ENCODE measurements at regions not wholly inside any gene's neighbourhood (a gene's known extent, or its start where the extent isn't known, plus 50 kb on each side); places are given as distances from the start of the nearest gene placed in this dataset.
A peak's percentile ranks its signal among the peaks of the same experiment; 100 is the strongest.

GRCh38 chr3:22068619-22069018 is 317.6 kb upstream of the ZNF385D start:
- no peak for TF ChIP-seq POLR2AphosphoS5 (IDR thresholded peaks at IDR 0.05)
- no peak for TF ChIP-seq EP300 (IDR thresholded peaks at IDR 0.05)
- TF ChIP-seq, protein P1, sequence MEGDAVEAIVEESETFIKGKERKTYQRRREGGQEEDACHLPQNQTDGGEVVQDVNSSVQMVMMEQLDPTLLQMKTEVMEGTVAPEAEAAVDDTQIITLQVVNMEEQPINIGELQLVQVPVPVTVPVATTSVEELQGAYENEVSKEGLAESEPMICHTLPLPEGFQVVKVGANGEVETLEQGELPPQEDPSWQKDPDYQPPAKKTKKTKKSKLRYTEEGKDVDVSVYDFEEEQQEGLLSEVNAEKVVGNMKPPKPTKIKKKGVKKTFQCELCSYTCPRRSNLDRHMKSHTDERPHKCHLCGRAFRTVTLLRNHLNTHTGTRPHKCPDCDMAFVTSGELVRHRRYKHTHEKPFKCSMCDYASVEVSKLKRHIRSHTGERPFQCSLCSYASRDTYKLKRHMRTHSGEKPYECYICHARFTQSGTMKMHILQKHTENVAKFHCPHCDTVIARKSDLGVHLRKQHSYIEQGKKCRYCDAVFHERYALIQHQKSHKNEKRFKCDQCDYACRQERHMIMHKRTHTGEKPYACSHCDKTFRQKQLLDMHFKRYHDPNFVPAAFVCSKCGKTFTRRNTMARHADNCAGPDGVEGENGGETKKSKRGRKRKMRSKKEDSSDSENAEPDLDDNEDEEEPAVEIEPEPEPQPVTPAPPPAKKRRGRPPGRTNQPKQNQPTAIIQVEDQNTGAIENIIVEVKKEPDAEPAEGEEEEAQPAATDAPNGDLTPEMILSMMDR (IDR thresholded peaks at IDR 0.05): no peak
- TF ChIP-seq POLR2A (IDR thresholded peaks at IDR 0.05): no peak
- no peaks in the 10 kb centered on the region for H3K9me3 ChIP-seq
- no peaks in the 10 kb centered on the region for H3K27me3 ChIP-seq
- WGBS, 2 donors (ENCODE audit: low coverage in 1 of 2): 86% methylated on average over 2 of the region's 2 CpGs
- no peak overlapping the region for H3K27ac ChIP-seq
- no peaks in the 10 kb centered on the region for H3K4me1 ChIP-seq
- no peak for ATAC-seq
- no peak overlapping the region for H3K4me3 ChIP-seq
- H3K36me3 ChIP-seq: no peaks in the 10 kb centered on the region

DNA sequence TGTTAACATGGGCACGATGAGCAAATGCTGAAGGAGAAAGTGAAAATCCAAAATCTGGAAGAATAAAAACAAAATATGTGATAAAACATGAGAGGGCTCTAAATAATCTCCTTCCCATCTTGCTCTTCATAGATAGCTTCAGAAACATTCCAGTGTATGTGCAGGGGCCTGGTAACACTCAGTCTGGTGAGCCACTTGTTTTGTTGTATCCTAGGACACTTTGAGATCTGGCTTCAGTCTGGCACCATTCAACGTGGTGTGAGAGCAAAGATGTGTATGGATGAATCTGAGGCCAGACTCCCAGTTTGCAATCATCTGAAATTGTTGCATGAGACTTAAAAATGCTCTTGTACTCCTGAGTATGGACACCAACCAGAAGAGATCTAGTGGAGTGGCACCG is 337.2 kb upstream of the ZNF385D start:
- Histone ChIP-seq H3K4me3 (no peak overlapping the region), H3K36me3 (no peaks in the 10 kb centered on the region), H3K9me3 (no peaks in the 10 kb centered on the region), H3K27me3 (no peaks in the 10 kb centered on the region), H3K27ac (no peak overlapping the region), H3K4me1 (peaks cover 0 to 5% (median 0%) of the 10 kb centered on the region in 3 donors)
- TF ChIP-seq POLR2AphosphoS5 (IDR thresholded peaks at IDR 0.05): no peak
- TF ChIP-seq, protein P1 (IDR thresholded peaks at IDR 0.05): no peak
- TF ChIP-seq POLR2A (IDR thresholded peaks at IDR 0.05): no peak
- no peak for TF ChIP-seq EP300 (IDR thresholded peaks at IDR 0.05)
- WGBS, 2 donors (ENCODE audit: low coverage in 1 of 2): 36 to 56% methylated on average over 2 to 3 of the region's 3 CpGs
- ATAC-seq: no peak

- WGBS, 2 donors (ENCODE audit: low coverage in 1 of 2): 14 to 28% methylated on average over 3 to 4 of the region's 4 CpGs
- TF ChIP-seq POLR2A (IDR thresholded peaks at IDR 0.05): no peak
- TF ChIP-seq, protein P1 (IDR thresholded peaks at IDR 0.05): peak in 1 of 4 experiments; percentile 40
- Histone ChIP-seq H3K27me3 (no peaks in the 10 kb centered on the region), H3K4me1 (peaks cover 0 to 5% (median 0%) of the 10 kb centered on the region in 3 donors), H3K4me3 (no peak overlapping the region), H3K27ac (no peak overlapping the region), H3K9me3 (no peaks in the 10 kb centered on the region), H3K36me3 (no peaks in the 10 kb centered on the region)
- no peak for ATAC-seq
Observed at GRCh38 chr3:22089284-22089683, 338.3 kb upstream of the ZNF385D start.

DNA sequence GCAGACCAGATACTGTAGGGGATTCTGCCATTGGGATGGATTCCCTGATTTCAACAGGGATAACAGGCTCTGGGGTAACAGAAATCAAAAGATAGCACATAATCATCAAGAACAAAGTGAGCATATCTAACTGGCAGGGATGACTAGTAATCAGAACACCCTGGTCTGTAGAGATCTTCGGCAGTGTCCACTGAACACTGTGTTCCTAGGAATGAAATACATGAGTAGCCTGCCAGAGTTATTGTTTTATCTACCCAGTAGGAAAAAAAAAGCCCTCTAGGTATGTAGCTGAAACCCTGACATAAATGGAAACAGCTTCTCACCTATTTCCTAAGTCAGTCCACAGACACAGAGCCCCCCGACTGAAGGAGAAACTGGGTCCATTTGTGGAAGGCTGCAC is 340.3 kb upstream of the ZNF385D start:
- 85 to 100% methylated on average over 1 to 2 of the region's 2 CpGs for WGBS, 2 donors (ENCODE audit: low coverage in 1 of 2)
- no peak for ATAC-seq
- H3K4me1 ChIP-seq: peaks cover 0 to 5% (median 0%) of the 10 kb centered on the region in 3 donors
- no peak for TF ChIP-seq POLR2AphosphoS5 (IDR thresholded peaks at IDR 0.05)
- no peak for TF ChIP-seq POLR2A (IDR thresholded peaks at IDR 0.05)
- TF ChIP-seq, protein P1 (IDR thresholded peaks at IDR 0.05): no peak
- no peak for TF ChIP-seq EP300 (IDR thresholded peaks at IDR 0.05)
- no peaks in the 10 kb centered on the region for H3K27me3 ChIP-seq
- no peak overlapping the region for H3K4me3 ChIP-seq
- no peaks in the 10 kb centered on the region for H3K36me3 ChIP-seq
- H3K27ac ChIP-seq: no peak overlapping the region
- no peaks in the 10 kb centered on the region for H3K9me3 ChIP-seq

DNA sequence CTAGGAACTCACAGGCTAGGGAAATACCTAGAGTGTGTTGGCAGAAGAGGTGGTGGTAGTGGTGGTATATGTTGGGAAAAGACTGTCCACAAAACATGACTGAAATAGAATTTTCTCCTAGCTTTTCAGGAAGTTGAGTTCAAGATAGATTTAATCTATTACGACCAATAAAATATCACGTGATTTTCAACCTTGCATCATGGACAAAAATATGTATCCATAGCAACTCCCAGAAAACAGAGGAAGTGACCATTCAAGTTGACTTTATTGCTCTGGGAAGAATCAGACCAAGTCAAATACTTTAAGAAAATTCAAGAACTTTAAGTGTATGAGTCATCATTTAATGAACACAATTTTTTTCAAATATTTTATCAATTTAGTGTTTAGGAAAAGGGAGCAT is 347.0 kb upstream of the ZNF385D start:
- H3K27ac ChIP-seq: no peak overlapping the region
- 28 to 40% methylated on average over 1 to 2 of the region's 2 CpGs for WGBS, 2 donors (ENCODE audit: low coverage in 1 of 2)
- H3K36me3 ChIP-seq: no peaks in the 10 kb centered on the region
- no peaks in the 10 kb centered on the region for H3K27me3 ChIP-seq
- TF ChIP-seq POLR2A (IDR thresholded peaks at IDR 0.05) (no peak), EP300 (IDR thresholded peaks at IDR 0.05) (no peak), POLR2AphosphoS5 (IDR thresholded peaks at IDR 0.05) (no peak)
- TF ChIP-seq, protein P1 (IDR thresholded peaks at IDR 0.05): no peak
- ATAC-seq: no peak
- no peak overlapping the region for H3K4me3 ChIP-seq
- no peaks in the 10 kb centered on the region for H3K9me3 ChIP-seq
- H3K4me1 ChIP-seq: no peaks in the 10 kb centered on the region

Measured in gastroesophageal sphincter (tissue), 4 donors.